ENCODE measurements at regions not wholly inside any gene's neighbourhood (a gene's known extent, or its start where the extent isn't known, plus 50 kb on each side); places are given as distances from the start of the nearest gene placed in this dataset.

- TF ChIP-seq CTCF (conservative IDR thresholded peaks at IDR 0.05; ENCODE audit: low read depth in 2 of 2) (no peak), ZNF114 (CRISPR knock-in tag; IDR thresholded peaks at IDR 0.05) (no peak), EZH2 (IDR thresholded peaks at IDR 0.05; ENCODE audit: low read depth, unreplicated experiment) (no peak), POLR2AphosphoS5 (IDR thresholded peaks at IDR 0.05; ENCODE audit: low read depth) (no peak), EZH2phosphoT487 (IDR thresholded peaks at IDR 0.05; ENCODE audit: unreplicated experiment) (no peak), CREB1 (CRISPR knock-in tag; IDR thresholded peaks at IDR 0.05; ENCODE audit: low read depth) (no peak), ETS1 (IDR thresholded peaks at IDR 0.05) (no peak), REST (IDR thresholded peaks at IDR 0.05; ENCODE audit: unreplicated experiment) (no peak), JUNB (IDR thresholded peaks at IDR 0.05; ENCODE audit: unreplicated experiment) (no peak), ZNF331 (CRISPR knock-in tag; IDR thresholded peaks at IDR 0.05; ENCODE audit: low read depth) (no peak), NANOG (IDR thresholded peaks at IDR 0.05; ENCODE audit: borderline replicate concordance) (no peak), STAT1 (IDR thresholded peaks at IDR 0.05; ENCODE audit: unreplicated experiment) (no peak), ZNF462 (CRISPR knock-in tag; IDR thresholded peaks at IDR 0.05) (no peak)
Observed at GRCh38 chr13:90105849-90106496, 1241.5 kb upstream of the MIR17HG start.

Data from GM23338 (cell line).